NB4 (cell line): ENCODE measurements at regions not wholly inside any gene's neighbourhood (a gene's known extent, or its start where the extent isn't known, plus 50 kb on each side); places are given as distances from the start of the nearest gene placed in this dataset.

ENCODE experiments used
- DNase-seq: peaks from one replicate; pipeline ENCODE4 v3.0.0; 2010; ENCODE audit warnings: low read depth
- H3K4me3 ChIP-seq: one replicate; pipeline ENCODE4 v1.5.1; 2011; ENCODE audit warnings: mild to moderate bottlenecking, low read depth, low read length, moderate library complexity
- CTCF ChIP-seq: IDR thresholded peaks from one replicate; pipeline ENCODE4 v1.5.1; 2012; ENCODE audit warnings: low read depth, low read length
- MAX ChIP-seq: IDR thresholded peaks from 2 replicates; pipeline ENCODE4 v1.6.1; 2011; ENCODE audit warnings: low read depth, low read length
- MYC ChIP-seq: IDR thresholded peaks from 2 replicates; pipeline ENCODE4 v1.6.1; 2011; ENCODE audit warnings: low read depth, low read length
- POLR2A ChIP-seq: IDR thresholded peaks from 2 replicates; pipeline ENCODE4 v1.6.1; 2011; ENCODE audit warnings: mild to moderate bottlenecking; ENCODE audit not compliant: insufficient read length; ENCODE audit errors: extremely low read depth

- no peak for TF ChIP-seq CTCF
- no peak for TF ChIP-seq POLR2A
- no peak for TF ChIP-seq MYC
- no peak for TF ChIP-seq MAX
- no peak for DNase-seq
- no peak overlapping the region for H3K4me3 ChIP-seq
These were observed 1415.7 kb upstream of the ADGRB3 start for GRCh38 chr6:67219346-67219745.

DNA sequence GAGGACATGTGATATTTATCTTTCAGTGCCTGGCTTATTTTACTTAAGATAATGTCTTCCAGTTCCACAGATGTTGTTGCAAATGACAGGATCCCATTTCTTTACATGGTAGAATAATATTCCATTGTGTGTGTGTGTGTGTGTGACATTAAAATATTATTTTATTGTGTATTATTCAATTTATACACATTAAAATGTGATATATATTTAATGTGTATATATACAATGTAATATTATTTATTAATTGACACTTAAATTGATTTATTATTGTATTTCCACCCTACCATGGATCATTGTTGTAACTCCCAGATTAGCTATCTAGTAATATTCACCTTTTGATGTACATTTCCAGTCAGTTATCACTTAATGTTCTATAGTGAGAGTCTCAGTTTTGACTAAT lies 1422.5 kb upstream of the ADGRB3 start:
- TF ChIP-seq MYC (no peak), POLR2A (no peak), MAX (no peak), CTCF (no peak)
- H3K4me3 ChIP-seq: no peak overlapping the region
- DNase-seq: no peak

DNA sequence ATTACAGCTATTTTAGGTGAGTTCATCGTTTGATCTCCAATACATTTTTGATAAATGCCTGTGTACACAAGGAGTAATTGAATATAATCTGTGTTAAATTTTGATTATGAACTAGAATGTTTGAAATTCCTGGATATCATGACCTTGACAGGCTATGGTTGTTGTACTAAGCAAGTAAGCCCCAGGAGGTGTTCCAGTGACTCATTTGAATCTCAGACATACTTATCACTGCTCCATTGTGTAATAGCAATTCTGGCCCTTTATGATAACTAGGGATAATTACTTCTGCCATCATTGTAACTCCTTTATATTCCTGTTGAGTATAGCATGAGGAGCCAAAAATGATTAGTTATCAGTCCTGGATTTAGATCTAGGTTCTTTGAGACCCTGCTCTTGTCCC lies 1424.6 kb upstream of the ADGRB3 start:
- TF ChIP-seq MYC: no peak
- TF ChIP-seq POLR2A: no peak
- no peak for TF ChIP-seq MAX
- TF ChIP-seq CTCF: no peak
- no peak for DNase-seq
- H3K4me3 ChIP-seq: no peak overlapping the region

DNA sequence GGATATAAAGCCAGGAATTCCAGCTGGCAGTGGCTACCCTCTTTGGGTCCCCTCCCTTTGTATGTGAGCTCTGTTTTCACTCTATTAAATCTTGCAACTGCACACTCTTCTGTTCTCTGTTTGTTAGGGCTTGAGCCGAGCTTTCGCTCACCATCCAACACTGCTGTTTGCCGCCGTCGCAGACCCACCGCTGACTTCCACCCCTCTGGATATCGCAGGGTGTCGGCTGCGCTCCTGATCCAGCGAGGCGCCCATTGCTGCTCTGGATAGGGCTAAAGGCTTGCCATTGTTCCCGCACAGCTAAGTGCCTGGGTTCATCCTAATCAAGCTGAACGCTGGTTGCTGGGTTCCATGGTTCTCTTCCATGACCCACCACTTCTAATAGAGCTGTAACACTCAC lies 1433.5 kb upstream of the ADGRB3 start:
- H3K4me3 ChIP-seq: no peak overlapping the region
- no peak for DNase-seq
- no peak for TF ChIP-seq MAX
- no peak for TF ChIP-seq CTCF
- TF ChIP-seq POLR2A: no peak
- TF ChIP-seq MYC: no peak

DNA sequence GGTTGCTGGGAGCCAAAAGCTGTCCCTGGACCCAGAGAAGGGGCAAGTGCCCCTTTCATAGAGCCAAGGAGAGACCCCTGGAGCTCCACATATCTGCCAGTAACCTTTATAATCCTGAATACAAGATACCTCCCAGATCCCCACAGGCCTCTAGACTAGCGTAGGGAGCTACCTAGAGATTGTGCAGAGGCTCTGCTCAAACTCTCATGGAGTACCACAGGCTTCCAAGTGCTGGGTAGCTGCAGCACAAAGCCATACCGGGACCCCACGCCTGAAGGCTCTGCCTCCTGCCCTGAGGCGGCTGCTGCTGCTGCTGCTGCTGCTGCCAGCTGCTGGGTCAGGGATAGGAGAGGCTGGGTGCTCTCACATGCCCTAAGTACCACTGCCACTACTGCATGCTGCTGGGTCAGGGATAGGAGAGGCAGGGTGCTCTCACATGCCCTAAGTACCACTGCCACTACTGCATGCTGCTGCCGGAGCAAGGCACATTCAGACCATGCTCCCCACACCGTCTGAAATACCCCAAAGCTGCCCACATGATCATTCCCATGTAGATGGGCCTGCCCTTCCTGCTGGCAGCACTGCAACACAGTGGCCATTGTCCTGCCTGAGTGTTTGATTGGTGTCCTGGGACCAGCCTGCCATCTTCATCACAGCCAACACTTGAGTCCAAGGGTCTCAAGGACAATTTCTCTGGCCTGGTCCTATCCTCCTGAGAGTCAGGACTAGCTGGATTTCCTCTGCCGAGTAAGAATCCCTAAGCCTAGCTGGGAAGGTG lies 1434.3 kb upstream of the ADGRB3 start:
- no peak for DNase-seq
- TF ChIP-seq MYC (no peak), CTCF (no peak), POLR2A (no peak), MAX (no peak)

More for the DNA sequence above, 1434.3 kb upstream of the ADGRB3 start:
- H3K4me3 ChIP-seq: no peak overlapping the region
